ENCODE measurements at regions not wholly inside any gene's neighbourhood (a gene's known extent, or its start where the extent isn't known, plus 50 kb on each side); places are given as distances from the start of the nearest gene placed in this dataset.
"Not testable (repeated sequence)": the region's sequence is repeated elsewhere in the genome, so short reads cannot be mapped to it uniquely, and the experiment has no call there.

DNA sequence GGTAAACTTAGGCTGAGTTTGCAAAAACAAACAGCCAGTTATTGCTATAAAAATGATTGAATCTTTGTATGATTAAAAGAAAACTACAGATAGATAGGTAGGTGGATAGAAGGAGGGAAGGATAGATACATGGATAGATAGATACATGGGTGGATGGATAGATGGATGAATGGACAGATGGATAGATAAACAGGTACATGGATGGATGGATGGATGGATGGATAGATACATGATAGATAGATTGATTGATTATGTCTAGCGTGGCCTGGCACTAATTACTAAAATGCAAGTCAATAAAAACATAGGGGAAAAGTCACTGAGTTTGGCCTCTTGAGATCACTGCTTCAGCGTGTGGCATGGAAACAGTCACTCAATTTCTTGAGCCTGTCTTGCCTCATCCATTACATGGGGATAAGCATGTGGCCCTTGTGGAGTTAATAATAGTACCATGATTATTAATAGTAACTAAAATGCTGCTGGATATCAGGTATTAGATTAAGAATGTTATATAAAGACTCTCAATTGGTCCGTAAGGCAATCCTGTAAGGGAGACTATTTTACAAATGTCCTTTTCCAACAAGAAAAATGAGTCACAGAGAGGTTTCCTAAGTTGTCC lies 184.9 kb downstream of the HS3ST3A1 start:
- Mint-ChIP-seq H3K27ac (no peak overlapping the region), H3K27me3 (peaks cover 0 to 6% of the 10 kb centered on the region in 2 donors), H3K36me3 (no peaks in the 10 kb centered on the region), H3K4me1 (no peaks in the 10 kb centered on the region), H3K9me3 (peaks cover 0 to 3% of the 10 kb centered on the region in 2 donors), H3K4me3 (no peak overlapping the region)
- DNase-seq (no peak), ATAC-seq (replicated peaks) (no peak)

DNA sequence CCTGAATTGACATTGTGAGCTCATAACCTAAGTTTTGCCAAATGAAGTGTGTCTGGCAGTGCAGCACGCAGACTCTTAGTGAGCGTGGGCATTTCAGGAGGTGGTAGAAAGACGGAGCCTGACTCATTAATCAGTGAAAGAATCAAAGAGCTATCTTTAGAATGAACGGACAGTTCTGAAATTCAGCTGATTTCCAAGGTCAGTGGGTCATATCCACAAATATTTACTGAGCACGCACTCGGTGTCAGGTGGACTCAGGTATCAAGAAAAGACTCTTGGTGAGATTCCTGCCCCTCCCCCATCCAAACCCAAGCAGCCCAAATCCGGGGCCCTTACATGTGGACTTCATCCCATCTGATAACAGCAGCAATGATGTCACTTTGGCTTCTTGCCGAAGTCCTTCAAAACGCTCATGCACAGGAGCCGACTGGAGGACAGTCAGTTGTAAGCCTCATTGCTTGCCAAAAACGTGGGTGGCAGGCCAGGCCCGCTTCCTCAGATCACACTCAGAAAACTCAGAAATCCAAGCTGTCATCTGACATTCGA lies 185.8 kb downstream of the HS3ST3A1 start:
- Mint-ChIP-seq H3K9me3 (peaks cover 0 to 3% of the 10 kb centered on the region in 2 donors), H3K36me3 (no peaks in the 10 kb centered on the region), H3K27ac (no peak overlapping the region), H3K4me3 (no peak overlapping the region), H3K27me3 (peaks cover 0 to 6% of the 10 kb centered on the region in 2 donors), H3K4me1 (no peaks in the 10 kb centered on the region)
- ATAC-seq (replicated peaks) (no peak), DNase-seq (no peak)

- H3K27me3 Mint-ChIP-seq; H3K4me3 Mint-ChIP-seq; H3K4me1 Mint-ChIP-seq; H3K27ac Mint-ChIP-seq; H3K36me3 Mint-ChIP-seq; DNase-seq; H3K9me3 Mint-ChIP-seq; ATAC-seq (replicated peaks): not testable (repeated sequence)
These were observed 186.5 kb downstream of the HS3ST3A1 start for GRCh38 chr17:13415200-13415599.

- DNase-seq (no peak), ATAC-seq (replicated peaks) (no peak)
- no peaks in the 10 kb centered on the region for H3K9me3 Mint-ChIP-seq
- H3K27ac Mint-ChIP-seq = no peak overlapping the region
- H3K4me3 Mint-ChIP-seq = no peak overlapping the region
- H3K27me3 Mint-ChIP-seq = no peaks in the 10 kb centered on the region
- no peaks in the 10 kb centered on the region for H3K36me3 Mint-ChIP-seq
- no peaks in the 10 kb centered on the region for H3K4me1 Mint-ChIP-seq
These were observed 188.7 kb downstream of the HS3ST3A1 start for GRCh38 chr17:13413001-13413400.

DNA sequence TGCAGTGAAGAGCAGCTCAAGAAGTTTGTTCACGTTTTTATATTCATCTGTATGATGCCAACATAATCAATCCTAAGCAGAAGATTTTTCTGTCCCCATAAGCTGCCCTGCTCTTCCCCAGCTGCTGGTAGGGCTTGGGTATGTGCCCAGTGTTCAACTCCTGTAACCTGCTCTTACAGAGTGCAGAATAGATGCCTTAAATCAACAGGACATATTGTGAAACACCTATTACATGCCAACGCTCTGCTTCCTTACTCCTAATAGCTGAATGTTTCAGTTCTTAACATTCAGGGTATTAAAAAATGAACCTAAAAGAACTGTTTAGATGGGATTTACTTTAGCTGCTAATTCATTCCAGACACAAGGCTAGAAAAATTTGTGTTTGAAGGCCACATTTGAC lies 190.9 kb downstream of the HS3ST3A1 start:
- no peak overlapping the region for H3K27ac Mint-ChIP-seq
- no peak overlapping the region for H3K4me3 Mint-ChIP-seq
- H3K4me1 Mint-ChIP-seq = no peaks in the 10 kb centered on the region
- DNase-seq = no peak
- H3K36me3 Mint-ChIP-seq = no peaks in the 10 kb centered on the region
- H3K27me3 Mint-ChIP-seq = peaks cover 0 to 3% of the 10 kb centered on the region in 2 donors
- no peak for ATAC-seq (replicated peaks)
- no peaks in the 10 kb centered on the region for H3K9me3 Mint-ChIP-seq

GRCh38 chr17:13410214-13410613 lies 191.5 kb downstream of the HS3ST3A1 start:
- no peaks in the 10 kb centered on the region for H3K4me1 Mint-ChIP-seq
- H3K4me3 Mint-ChIP-seq = no peak overlapping the region
- H3K36me3 Mint-ChIP-seq = no peaks in the 10 kb centered on the region
- H3K9me3 Mint-ChIP-seq = no peaks in the 10 kb centered on the region
- ATAC-seq (replicated peaks) = no peak
- DNase-seq = no peak
- peaks cover 0 to 5% of the 10 kb centered on the region in 2 donors for H3K27me3 Mint-ChIP-seq
- no peak overlapping the region for H3K27ac Mint-ChIP-seq

DNA sequence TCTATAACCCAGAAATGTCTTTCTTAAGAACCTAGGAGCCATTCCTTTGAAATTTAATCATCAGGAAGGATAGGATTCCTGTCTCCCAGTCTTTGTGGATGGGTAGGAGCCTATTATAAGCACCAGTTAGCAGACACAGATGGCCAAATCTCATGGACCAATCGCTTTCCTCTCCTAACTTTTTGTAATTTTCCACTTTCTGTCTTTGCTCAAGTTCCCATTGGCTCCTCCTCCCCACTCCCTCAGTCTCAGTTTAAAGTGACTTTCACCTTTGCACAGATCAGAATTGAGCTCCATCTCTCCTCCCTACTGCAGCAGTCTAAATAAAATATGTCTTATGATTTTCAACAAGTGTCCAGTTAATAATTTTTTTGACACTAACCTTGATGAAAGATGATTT lies 192.3 kb downstream of the HS3ST3A1 start:
- Mint-ChIP-seq H3K4me1 (no peaks in the 10 kb centered on the region), H3K4me3 (no peak overlapping the region), H3K27me3 (peaks cover 0 to 5% of the 10 kb centered on the region in 2 donors), H3K36me3 (no peaks in the 10 kb centered on the region), H3K9me3 (no peaks in the 10 kb centered on the region), H3K27ac (no peak overlapping the region)
- DNase-seq = no peak
- ATAC-seq (replicated peaks) = no peak

- no peaks in the 10 kb centered on the region for H3K4me1 Mint-ChIP-seq
- H3K9me3 Mint-ChIP-seq = no peaks in the 10 kb centered on the region
- ATAC-seq (replicated peaks) (no peak), DNase-seq (no peak)
- no peaks in the 10 kb centered on the region for H3K36me3 Mint-ChIP-seq
- peaks cover 0 to 5% of the 10 kb centered on the region in 2 donors for H3K27me3 Mint-ChIP-seq
- no peak overlapping the region for H3K27ac Mint-ChIP-seq
- H3K4me3 Mint-ChIP-seq = no peak overlapping the region
These were observed 194.3 kb downstream of the HS3ST3A1 start for GRCh38 chr17:13407381-13407780.

- DNase-seq = no peak
- H3K27me3 Mint-ChIP-seq = peaks cover 0 to 5% of the 10 kb centered on the region in 2 donors
- H3K4me3 Mint-ChIP-seq = no peak overlapping the region
- H3K4me1 Mint-ChIP-seq = no peaks in the 10 kb centered on the region
- no peak overlapping the region for H3K27ac Mint-ChIP-seq
- ATAC-seq (replicated peaks) = no peak
- H3K9me3 Mint-ChIP-seq = no peaks in the 10 kb centered on the region
- no peaks in the 10 kb centered on the region for H3K36me3 Mint-ChIP-seq
These were observed 195.9 kb downstream of the HS3ST3A1 start for GRCh38 chr17:13405807-13406206.

DNA sequence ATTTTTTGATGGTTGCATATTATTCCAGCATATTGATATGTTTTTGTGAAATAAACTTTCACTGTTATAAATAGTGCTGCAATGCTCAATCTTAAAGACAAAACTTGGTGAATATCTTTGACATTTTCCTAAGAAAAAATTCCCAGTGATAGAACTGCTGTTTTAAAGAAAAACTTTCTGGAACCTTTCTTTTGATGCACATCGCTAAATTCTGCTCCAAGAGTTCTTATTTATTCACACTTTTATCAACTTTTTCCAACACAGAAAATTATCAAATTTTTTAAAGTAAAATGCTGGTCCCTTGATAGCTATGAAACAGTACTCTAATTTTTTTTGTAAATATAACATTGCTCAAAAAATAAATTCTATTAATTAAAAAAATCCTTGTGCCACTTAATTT lies 196.6 kb downstream of the HS3ST3A1 start:
- H3K27me3 Mint-ChIP-seq = peaks cover 0 to 5% of the 10 kb centered on the region in 2 donors
- no peaks in the 10 kb centered on the region for H3K4me1 Mint-ChIP-seq
- no peak overlapping the region for H3K27ac Mint-ChIP-seq
- no peak overlapping the region for H3K4me3 Mint-ChIP-seq
- H3K36me3 Mint-ChIP-seq = no peaks in the 10 kb centered on the region
- no peaks in the 10 kb centered on the region for H3K9me3 Mint-ChIP-seq
- DNase-seq (no peak), ATAC-seq (replicated peaks) (no peak)

DNA sequence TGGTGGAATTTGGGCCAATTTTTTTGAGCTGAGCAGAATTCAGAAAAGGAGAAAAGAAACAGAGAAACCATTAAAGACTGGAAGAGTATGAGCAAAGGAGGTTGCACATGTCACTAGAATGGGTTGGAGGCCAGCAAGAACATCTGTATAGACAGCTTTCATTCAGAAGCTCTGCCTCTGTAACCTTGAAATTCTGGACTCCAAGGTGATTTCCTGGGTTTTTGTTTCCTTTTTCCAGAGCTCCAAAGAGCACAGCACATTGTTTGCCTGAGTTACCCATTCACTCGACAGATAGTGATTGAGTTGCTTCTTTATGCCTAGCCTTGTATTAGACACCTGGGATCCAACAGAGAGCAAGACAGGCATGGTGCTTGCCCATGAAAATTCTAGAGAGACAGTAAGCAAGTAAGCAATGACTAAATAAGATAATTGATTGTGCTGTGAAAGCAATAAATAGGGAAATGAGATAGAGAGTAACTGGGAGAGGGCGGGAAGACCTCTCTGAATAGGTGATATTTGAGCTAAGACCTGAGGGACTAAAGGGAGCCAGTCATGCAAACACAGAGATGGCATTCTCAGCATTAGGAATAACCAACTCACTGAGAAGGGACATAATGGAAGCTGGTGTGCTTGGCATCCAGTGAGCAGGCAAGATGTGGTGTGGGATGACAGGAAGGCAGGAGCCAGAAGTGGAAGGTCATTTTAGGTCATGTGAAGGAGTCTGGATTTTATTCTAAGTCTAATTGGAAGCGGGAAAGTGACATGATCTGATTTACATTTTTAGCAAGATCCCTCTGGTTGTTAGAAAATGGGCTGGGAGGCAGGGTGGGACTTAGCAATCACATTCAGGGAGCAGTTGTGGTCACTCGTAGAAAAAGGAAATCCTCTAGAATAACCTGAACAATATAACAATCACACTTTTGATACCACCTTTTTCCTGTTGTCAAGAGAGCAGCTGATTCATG lies 197.5 kb downstream of the HS3ST3A1 start:
- no peak for DNase-seq
- no peaks in the 10 kb centered on the region for H3K36me3 Mint-ChIP-seq
- H3K4me3 Mint-ChIP-seq = no peak overlapping the region
- H3K27ac Mint-ChIP-seq = no peak overlapping the region
- peaks cover 0 to 5% of the 10 kb centered on the region in 2 donors for H3K27me3 Mint-ChIP-seq
- no peaks in the 10 kb centered on the region for H3K9me3 Mint-ChIP-seq
- ATAC-seq (replicated peaks) = no peak
- no peaks in the 10 kb centered on the region for H3K4me1 Mint-ChIP-seq

GRCh38 chr17:13400491-13400890 lies 201.2 kb downstream of the HS3ST3A1 start:
- DNase-seq = no peak
- ATAC-seq (replicated peaks) = no peak
- H3K27ac Mint-ChIP-seq = no peak overlapping the region
- H3K9me3 Mint-ChIP-seq = no peaks in the 10 kb centered on the region
- no peaks in the 10 kb centered on the region for H3K36me3 Mint-ChIP-seq
- H3K4me3 Mint-ChIP-seq = no peak overlapping the region
- H3K4me1 Mint-ChIP-seq = no peaks in the 10 kb centered on the region
- no peaks in the 10 kb centered on the region for H3K27me3 Mint-ChIP-seq

DNA sequence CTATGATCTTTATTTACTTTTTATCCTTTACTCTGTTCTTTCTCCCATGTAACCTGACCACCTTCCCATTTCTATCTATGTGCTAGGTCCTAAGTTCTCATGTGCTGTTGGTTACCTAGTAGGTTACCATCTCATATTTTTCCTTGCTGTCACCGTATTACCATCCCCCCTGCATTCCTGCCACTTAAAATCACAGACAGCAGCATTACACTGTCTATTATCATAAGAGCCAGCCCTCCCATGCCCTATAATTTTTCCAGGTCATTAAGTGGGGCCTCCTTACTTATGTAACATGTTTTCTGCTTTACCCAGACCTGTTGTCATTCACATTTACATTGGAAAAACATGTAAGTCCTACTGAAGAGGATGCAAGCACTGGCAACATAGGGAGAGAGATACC lies 202.9 kb downstream of the HS3ST3A1 start:
- no peaks in the 10 kb centered on the region for H3K27me3 Mint-ChIP-seq
- DNase-seq (no peak), ATAC-seq (replicated peaks) (no peak)
- no peaks in the 10 kb centered on the region for H3K36me3 Mint-ChIP-seq
- H3K4me3 Mint-ChIP-seq = no peak overlapping the region
- H3K9me3 Mint-ChIP-seq = no peaks in the 10 kb centered on the region
- H3K4me1 Mint-ChIP-seq = no peaks in the 10 kb centered on the region
- no peak overlapping the region for H3K27ac Mint-ChIP-seq

DNA sequence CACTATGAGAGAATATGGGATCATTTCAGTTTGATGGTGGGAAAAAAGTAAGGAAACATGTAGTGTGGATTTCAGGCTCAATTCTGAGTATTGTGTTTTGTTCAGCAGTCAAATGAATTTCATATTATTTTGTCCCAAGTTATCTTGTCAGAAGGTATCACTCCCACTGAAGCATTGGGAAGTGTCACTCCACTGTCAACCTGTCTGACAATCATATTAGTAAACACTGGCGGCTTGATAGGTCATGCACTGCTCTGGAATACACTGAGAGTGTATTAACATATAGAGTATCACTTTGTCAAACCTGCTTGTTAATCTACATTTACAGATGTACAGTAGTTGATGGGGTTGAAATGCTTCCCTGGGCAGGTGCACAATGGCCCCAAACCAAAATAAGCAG lies 203.6 kb downstream of the HS3ST3A1 start:
- H3K4me3 Mint-ChIP-seq = no peak overlapping the region
- H3K9me3 Mint-ChIP-seq = no peaks in the 10 kb centered on the region
- H3K27ac Mint-ChIP-seq = no peak overlapping the region
- H3K4me1 Mint-ChIP-seq = no peaks in the 10 kb centered on the region
- DNase-seq (no peak), ATAC-seq (replicated peaks) (no peak)
- no peaks in the 10 kb centered on the region for H3K36me3 Mint-ChIP-seq
- no peaks in the 10 kb centered on the region for H3K27me3 Mint-ChIP-seq

- ATAC-seq (replicated peaks) = no peak
- H3K27ac Mint-ChIP-seq = no peak overlapping the region
- no peaks in the 10 kb centered on the region for H3K27me3 Mint-ChIP-seq
- no peaks in the 10 kb centered on the region for H3K36me3 Mint-ChIP-seq
- no peaks in the 10 kb centered on the region for H3K9me3 Mint-ChIP-seq
- no peak overlapping the region for H3K4me3 Mint-ChIP-seq
- no peaks in the 10 kb centered on the region for H3K4me1 Mint-ChIP-seq
- DNase-seq = no peak
These were observed 205.9 kb downstream of the HS3ST3A1 start for GRCh38 chr17:13395862-13396261.

All from stimulated activated naive B cell treated with anti-CD40 and anti-IgM and Interleukin-4, amounts not matched to agents 10 μg/mL and 1 μg/mL and 100 μg/mL, for 72 hours (primary cell).